GM19467 (cell line): ENCODE measurements at regions not wholly inside any gene's neighbourhood (a gene's known extent, or its start where the extent isn't known, plus 50 kb on each side); places are given as distances from the start of the nearest gene placed in this dataset.
"Not testable (repeated sequence)": the region's sequence is repeated elsewhere in the genome, so short reads cannot be mapped to it uniquely, and the experiment has no call there.

Experiments used
- ATAC-seq: cut with Tn5 transposase; IDR thresholded peaks from one replicate; pipeline ENCODE4 v1.9.1; 2021; ENCODE audit warnings: mild to moderate bottlenecking, moderate library complexity; ENCODE audit not compliant: unreplicated experiment

DNA sequence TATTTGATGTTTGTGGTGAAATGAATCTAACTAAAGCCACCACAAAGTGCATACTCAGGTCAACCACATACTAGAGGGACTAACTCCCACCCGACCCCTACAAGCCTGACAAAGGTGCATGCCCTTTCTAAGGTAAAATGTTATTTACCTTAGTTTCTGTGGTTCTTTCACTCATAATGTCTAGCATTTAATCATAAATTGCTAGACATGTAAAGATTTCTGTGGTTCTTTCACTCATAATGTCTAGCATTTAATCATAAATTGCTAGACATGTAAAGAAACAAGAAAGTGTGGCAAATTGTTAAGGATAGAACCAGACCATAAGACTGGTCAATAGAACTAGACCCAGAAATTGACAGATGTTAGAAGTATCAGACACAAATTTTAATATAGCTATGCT is 193.0 kb upstream of the PBX1 start:
- ATAC-seq = no peak

DNA sequence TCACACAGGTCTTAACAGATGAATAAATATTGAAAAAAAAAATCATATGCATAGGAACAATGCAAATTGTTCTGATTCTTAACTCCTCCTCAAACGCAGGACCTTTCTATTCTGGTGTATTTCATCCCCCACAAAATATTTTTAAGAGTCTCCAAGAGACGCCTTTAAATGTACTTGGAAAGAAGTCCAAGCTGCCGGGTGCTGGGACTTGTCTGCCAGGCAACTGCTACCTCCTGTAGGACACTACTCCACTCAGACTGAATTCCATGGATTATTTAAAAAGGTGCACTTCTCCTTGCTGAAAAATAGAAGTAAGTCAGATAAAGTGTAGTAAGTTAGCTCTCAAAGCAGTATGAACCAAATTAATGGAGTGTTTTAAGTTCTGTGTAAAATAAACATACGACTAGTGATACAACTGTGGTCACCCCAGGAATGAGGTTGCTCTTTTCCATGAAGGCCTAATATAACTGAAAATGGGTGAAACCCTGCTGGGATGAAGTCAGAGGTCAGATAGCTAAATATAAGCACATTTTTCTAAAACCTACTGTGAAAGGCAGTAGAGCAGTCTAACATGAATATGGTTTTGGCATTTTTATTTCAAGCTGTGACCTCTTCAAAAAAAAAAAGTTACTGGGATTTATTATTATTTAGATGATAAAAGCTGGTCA is 189.2 kb upstream of the PBX1 start:
- ATAC-seq = no peak

DNA sequence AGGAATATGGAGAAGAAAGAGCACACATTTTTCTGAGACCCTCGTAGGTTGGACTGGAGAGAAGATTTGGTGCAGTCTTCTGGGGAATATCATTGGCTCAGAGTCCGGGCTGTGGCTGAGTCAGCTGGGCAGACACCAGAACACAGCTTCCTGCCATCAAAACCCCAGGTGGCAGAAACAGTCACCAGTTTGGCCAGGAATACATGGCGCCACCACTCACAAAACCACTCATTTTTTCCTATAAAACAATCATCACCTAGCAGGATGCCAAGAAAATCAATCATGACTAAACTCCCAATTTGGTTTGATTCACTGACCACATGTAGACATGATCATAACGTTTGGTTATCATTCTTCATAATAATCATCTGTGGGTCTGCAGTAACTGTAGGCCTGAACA is 178.1 kb upstream of the PBX1 start:
- ATAC-seq = no peak

DNA sequence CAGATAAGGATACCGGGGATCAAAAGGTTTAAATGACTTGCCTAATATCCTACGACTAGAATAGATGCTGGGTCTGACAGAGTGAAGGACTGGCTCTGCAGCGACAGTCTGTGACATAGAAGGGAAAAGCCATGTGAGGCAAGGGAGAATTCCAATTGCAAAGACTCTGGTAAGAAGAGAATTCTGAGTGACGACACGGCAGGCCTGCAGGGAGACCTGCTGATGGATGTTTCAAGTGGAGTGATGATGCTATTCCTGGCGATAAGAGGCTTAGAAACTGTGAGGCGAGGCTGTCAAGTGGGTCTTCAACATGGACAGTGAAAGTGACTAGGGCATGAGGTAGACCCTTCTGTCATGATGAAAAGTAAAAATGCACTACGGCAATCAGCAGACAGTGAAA is 176.6 kb upstream of the PBX1 start:
- ATAC-seq = no peak

DNA sequence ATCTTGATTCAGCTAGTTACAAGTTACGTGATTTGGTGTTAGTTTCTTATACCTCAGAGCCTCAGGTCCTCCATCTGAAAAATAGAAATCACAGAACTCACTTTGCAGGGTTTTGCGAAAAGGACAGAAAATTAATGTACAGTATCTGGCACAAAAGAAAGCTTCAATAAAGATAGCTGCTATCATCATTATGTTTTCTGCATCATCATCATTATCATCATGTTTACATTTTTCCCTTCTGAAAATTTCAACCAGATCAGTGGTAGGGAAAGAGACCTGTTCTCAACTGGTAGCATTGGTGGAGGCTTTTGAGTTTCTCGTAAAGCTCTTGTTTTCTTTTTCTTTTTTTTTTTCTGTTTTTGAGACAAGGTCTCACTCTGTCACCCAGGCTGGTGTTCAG is 174.7 kb upstream of the PBX1 start:
- ATAC-seq = no peak

DNA sequence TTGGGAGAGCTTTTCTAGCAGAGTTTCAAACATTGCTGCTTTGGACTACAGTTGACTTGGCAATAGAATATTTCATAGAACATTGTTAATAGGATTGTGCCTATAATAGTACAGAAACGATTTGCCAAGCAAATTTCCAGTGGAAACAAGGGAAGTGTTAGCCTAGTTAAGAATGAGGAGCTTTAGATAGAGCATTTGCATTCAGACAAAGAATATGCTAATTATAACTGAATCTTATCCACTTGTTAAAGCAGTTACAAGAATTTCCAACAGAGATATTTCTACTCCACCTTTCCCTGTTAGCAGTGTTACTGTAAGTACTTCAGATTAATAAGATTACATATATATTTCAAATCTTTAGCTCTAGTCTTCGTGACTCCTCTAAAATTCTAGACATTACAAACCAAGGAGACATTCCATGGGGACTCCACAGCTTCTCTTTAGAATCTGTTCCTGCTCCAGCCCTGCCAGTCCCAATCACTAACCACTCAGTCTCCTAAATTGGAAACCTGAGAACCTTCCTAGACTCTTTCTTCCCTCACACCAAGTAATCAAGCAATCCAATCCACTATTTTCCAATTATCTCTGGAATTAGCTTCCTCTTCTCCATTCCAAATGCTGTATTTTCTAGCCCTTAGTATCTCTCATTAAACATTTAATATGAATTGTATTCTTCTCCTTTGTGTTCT is 141.8 kb upstream of the PBX1 start:
- ATAC-seq = no peak

DNA sequence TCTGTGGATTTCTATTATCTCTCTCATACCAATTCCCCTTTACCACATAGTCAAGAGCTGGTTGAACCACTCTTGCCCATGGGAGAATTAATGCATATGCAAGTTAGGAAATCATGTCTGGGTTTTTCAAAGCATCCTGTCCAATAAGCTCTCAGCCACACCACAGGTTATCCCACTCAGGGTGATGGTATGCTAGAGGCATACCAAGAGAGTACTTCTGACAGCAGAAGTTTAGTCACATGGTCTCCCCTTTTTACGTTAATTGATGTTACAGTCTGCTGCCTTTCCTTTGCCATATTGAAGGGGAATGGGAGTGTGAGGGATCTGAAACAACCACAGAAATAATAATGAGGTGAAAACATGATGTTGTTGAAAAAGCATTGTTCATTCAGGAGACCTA is 135.8 kb upstream of the PBX1 start:
- ATAC-seq = no peak

DNA sequence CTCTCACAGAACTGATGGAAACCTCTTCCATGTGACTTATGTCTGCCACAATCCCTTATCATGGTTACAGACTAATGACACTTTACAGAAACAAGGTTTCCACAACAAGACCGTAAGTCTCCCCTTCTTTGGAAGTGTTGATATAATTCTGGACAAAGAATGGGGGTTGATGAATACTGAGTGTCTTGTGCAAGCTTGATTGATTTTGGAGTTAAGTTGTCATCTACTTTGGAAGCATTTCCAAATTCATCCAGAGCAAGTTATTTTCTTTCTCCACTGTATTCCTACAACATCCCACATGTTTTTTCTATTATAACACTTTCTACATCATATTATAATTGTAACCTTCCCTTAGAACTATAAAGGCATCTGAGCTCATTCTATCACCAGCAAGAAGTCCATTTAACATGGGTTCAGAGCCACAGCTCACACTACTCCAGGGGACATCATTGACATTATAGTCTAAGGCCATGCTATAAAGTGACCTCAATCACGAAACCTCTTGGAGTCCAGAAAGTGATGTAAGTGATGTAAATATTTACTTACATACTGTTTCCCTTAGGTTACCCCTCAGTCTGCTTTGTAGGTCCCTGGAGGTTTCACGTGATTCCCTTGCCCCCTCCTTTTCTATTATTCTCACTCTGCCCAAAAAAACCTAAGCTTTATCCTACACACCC is 125.7 kb upstream of the PBX1 start:
- no peak for ATAC-seq

DNA sequence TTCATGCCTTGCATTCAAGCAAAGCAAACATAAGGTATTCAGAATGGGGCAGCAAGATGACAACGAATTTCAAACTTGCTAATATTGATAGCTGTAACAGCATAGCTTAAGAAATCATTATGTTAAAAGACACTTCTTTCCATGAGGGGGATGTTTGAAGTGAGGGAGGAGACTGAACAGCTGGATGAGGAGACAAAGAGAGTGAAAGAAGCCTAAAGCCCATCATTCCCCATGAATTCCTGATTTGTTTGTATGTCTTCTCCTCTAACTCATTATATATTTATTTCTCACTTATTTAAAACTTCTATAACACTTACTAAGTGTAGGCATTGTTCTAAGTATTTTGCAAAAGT is 125.2 kb upstream of the PBX1 start:
- ATAC-seq = no peak

DNA sequence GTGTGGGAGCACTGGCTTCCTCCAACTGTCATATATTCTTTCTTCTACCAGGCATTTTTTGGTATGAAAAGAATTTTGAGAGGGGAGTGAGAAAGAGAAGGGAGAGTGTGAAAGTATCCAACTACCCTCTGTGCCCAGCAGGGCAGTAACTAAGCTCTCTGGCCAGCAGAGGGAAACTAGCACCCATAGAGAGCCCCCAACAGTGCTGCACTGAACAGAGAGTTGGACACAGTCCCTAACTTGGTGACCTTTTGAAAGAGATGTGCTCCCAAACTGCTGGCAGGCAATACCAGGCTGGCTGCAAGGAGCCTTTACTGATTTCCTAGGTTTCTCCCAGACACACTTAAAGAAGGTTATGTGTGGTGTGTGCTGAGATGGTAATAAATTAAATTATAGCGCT is 118.8 kb upstream of the PBX1 start:
- ATAC-seq = no peak

DNA sequence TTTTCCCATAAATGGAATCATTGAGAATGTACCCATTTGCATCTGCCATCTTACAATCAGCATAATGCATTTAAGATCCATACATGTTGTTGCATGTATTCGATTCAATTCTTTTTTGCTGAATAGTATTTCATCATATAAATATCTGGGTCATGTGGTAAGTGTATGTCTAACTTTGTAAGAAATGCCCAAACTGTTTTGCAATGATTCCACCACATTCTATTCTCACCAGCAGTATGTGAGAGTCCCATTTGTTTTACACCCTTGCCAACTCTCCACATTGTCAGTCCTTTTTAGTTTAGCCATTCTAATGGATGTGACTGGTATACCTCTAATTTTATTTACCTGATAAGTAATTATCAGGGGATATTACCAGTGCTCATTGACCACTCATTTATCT is 115.8 kb upstream of the PBX1 start:
- ATAC-seq = no peak

DNA sequence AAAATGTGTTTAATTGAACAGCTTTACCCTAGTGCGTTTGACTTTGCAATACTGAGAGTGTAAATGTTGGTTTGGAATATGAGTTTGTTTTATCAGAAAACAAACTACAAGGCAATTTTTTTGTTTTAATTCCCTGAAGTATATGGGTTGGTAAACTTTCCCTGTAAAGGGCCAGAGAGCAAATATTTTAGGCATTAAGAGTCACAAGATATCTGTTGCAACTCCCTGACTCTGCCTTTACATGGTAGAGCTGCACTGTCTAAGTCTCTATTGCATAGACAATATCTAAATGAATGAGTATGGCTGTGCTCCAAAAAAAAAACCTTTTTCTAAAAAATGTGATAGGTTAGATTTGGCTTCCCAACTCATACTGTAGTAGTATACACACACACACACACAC is 115.1 kb upstream of the PBX1 start:
- ATAC-seq = no peak

DNA sequence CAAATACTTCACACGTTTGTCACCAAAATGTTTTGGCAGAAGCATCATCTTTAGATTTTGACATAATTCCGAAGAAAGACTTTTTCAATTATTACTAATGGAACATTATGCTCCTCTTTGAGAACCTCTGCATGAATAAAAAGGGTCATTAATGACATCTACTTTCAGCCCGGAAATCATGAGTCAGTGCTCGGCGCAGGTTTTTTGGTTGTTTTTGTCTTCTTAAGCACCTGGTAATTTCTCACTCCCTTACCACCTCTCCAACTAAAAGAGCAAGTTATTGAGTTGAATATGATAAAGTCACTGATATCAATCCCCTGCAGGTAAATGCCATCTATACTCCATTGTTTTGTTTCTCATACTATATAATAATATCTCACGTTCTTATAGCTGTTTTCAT is 113.0 kb upstream of the PBX1 start:
- ATAC-seq = no peak

DNA sequence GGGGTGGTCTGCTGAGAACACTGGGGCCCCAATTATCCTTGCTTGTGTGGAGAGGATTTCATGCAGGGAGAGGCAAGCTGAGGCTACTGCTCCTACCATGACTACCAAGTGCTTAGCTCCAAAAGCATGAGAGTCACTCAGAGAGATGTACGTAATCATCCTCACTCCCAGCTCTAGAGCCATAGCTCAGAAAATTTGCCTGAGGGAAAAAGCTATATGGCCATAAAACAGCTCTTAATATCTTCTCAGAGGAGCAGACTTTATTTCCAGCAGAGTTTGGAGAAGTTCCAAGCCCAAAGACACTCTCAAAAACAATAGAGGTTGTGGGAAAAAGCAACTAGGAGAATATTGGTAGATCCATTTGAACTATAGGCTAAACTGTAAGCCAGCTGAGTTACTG is 106.4 kb upstream of the PBX1 start:
- no peak for ATAC-seq

DNA sequence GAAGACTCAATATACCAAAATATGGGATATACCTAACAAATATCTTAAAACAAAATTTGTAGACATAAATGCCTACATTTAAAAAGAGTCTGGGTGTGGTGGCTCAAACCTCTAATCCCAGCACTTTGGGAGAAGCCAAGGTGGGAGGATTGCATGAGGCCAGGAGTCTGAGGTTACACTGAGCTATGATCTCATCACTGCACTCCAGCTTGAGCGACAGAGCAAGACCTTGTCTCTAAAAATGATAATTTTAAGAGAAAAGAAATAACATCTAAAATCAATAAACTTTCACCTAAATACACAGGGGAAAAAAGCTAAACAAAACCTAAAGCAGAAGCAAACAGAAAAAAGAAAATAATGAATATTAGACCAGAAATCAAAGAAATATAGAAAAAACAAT is 102.7 kb upstream of the PBX1 start:
- ATAC-seq = no peak

DNA sequence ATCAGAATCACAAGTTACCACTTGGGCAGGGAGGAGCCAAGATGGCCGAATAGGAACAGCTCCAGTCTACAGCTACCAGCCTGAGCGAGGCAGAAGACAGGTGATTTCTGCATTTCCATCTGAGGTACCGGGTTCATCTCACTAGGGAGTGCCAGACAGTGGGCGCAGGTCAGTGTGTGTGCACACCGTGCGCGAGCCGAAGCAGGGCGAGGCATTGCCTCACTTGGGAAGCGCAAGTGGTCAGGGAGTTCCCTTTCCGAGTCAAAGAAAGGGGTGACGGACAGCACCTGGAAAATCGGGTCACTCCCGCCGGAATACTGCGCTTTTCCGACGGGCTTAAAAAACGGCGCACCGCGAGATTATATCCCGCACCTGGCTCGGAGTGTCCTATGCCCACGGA is 99.8 kb upstream of the PBX1 start:
- ATAC-seq = not testable (repeated sequence)

DNA sequence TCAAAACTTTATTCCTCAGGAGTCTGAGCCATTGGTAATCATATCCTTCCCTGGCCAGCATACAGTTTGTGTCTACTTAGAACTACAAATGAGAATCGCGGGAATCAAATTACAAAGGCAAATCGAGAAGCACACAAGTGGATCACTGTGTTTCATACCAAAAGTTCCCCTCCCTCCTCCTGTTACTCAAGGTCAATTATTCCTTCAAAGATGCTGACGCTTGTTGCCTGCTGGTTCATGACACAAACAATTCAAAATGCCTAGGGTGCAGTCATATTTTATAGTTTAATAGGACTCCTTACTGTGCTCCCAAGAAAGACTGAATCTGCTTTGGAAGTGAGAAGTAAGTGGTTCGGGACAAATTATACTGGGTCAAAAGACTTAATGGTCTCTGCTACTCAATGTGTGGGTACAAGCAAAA is 93.0 kb upstream of the PBX1 start:
- ATAC-seq = no peak

DNA sequence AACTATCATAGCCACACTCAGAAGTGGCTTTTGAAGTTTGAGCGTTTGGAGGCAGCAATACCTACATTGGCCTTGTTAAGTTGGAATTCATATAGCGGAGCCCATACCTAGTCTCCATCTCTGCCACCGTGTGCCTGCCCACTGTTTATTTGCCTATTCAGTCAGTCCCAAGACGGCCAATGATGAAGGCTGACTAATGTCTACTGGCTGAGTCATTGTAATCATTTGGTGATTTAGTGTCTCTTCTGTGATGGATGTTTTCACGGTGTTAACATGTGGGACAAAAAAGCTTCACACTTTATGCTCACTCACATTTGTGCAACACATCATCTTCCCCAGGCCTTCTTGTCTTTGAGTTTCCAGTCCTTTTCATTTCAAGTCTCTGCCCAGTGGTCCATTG is 92.6 kb upstream of the PBX1 start:
- ATAC-seq = no peak

DNA sequence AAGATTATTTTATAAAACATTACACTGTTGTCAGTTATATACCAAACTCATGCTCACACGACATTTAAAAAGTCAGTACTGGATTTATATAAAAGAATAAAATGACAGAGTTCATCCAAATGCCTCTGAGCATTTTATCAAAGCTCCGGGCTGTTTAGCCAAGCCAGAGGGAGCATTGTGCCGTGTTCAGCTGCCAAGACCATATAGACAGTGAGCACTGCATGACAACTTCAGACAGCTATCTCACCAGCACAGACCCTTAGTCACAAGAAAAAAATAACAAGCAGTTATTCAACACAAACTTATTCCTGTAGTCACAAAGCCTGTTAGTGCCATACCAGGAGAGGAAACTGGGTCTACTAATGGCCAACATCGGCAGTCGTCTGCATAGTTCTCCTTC is 88.0 kb upstream of the PBX1 start:
- no peak for ATAC-seq

DNA sequence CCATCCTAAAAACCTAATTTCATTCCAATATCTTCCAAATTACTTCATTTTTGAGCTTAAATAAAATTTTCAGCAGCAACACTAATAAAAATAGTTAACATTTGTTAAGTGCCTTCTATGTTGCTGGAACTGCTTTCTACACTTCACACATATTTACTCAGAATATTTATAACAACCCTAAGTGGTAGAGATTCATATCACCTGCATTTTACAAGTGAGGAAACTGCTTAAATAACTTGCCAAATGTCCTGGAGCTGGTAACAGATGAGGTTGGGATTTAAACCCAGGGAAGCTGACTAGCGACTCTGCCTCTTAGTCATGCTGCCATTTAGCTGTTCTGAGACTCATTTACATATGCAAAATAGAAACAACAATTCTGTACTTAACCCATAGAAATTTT is 86.1 kb upstream of the PBX1 start:
- no peak for ATAC-seq

DNA sequence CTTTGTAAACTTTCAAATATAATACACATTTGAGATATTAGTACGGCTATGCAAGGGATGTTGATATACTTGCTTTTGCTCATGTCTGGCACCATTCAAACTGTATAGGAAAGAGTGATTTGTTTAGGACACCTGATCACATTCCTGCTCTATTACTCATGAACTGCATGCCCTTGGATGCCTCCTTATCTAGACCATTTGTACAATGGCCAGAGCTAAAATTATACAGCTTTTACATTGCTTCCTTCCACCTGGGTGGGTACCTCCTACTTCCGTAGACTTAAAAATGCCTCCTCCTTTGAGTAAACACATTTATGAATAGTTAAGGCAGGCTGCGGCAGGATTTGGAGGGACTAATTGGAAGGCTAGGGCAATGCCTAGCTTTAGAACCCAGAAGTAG is 85.4 kb upstream of the PBX1 start:
- ATAC-seq = no peak

DNA sequence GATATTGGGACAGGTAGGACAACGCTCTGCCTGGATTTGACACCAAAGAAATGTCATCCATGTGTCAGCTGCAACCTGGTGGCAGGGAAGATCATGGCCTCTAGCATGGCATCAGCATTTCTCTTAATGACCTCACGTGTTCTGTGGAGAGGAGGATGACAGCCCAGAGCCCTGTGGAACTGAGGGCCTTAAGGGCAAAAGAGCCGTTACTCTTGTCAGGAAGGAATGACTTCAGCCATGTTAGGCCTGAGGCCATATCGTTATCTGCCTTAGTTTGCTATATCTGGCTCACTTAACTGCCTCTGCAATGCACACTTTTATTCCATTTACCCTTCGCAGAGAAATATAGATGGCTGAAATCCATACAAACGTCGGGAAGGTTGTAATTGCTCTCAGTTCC is 83.2 kb upstream of the PBX1 start:
- ATAC-seq = no peak

DNA sequence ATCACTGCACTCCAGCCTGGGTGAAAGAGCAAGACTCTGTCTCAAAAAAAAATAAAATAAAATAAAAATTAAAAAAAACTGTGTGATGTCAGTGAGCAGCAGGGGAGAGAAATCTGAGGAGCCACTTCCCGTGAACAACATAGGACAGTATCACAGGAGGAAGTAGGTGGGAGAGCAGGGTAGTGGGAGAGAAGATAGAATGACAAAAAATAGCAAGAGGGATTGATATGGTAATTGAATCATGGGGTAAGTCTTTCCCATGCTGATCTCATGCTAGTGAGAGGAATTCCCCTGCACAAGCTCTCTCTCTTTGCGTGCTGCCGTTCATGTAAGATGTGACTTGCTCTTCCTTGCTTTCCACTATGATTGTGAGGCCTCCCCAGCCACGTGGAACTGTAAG is 81.6 kb upstream of the PBX1 start:
- ATAC-seq = no peak
